ENCODE measurements at regions not wholly inside any gene's neighbourhood (a gene's known extent, or its start where the extent isn't known, plus 50 kb on each side); places are given as distances from the start of the nearest gene placed in this dataset.
"Not testable (repeated sequence)": the region's sequence is repeated elsewhere in the genome, so short reads cannot be mapped to it uniquely, and the experiment has no call there.

DNA sequence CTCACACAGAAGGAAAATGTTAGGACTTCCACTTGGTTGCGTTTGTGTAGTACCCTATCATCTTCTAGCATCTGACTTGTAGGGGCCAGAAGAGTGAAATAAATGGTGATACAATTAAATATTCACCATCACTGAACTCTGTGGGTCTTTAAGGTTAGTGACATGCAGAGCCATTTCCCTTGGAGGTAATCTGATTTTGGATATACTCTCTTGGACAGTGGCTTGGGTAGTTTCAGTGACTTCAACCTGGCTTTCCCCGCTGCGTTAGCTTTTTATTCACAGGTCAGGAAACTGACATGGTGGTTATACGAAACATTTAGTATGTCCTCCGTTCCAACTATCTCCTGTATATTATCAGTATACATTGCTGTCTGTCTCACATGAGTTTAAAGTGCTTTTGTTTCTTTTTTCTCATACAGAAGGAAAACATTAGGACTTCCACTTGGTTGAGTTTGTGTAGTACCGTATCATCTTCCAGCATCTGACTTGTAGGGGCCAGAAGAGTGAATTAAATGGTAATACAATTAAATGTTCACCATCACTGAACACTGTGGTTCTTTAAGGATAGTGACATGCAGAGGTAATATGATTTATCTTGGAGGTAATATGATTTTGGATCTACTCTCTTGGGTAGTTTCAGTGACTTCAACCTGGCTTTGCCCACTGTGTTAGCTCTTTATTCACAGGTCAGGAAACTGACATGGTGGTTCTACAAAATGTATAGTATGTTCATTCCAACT, 883.6 kb downstream of the TAF11L14 start:
- no peak for DNase-seq
- Mint-ChIP-seq H3K27ac (no peak overlapping the region), H3K4me3 (no peak overlapping the region), H3K27me3 (no peaks in the 10 kb centered on the region), H3K36me3 (no peaks in the 10 kb centered on the region), H3K4me1 (no peaks in the 10 kb centered on the region), H3K9me3 (peaks cover 5% of the 10 kb centered on the region)

DNA sequence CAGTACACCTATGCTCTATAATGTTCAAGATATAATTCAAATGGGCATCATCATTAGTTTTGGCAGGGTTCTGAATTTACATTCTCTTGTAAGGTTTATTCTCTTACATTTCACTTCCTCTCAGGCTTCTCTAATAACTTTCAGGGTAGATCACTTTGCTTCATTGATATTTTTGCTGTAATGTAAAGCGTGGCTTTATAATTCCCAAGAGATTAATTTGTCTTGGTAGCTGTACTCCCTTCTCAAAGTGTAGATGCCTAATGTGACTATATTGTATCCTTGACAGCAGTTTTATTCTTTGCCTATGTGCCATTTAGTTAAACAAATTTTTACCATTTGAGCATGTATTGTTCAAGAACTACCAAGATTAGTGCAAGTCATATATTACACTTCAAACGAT, 889.1 kb downstream of the TAF11L14 start:
- Mint-ChIP-seq H3K27ac (no peak overlapping the region), H3K27me3 (no peaks in the 10 kb centered on the region), H3K4me3 (no peak overlapping the region), H3K4me1 (no peaks in the 10 kb centered on the region), H3K9me3 (peaks cover 3% of the 10 kb centered on the region), H3K36me3 (no peaks in the 10 kb centered on the region)
- no peak for DNase-seq

DNA sequence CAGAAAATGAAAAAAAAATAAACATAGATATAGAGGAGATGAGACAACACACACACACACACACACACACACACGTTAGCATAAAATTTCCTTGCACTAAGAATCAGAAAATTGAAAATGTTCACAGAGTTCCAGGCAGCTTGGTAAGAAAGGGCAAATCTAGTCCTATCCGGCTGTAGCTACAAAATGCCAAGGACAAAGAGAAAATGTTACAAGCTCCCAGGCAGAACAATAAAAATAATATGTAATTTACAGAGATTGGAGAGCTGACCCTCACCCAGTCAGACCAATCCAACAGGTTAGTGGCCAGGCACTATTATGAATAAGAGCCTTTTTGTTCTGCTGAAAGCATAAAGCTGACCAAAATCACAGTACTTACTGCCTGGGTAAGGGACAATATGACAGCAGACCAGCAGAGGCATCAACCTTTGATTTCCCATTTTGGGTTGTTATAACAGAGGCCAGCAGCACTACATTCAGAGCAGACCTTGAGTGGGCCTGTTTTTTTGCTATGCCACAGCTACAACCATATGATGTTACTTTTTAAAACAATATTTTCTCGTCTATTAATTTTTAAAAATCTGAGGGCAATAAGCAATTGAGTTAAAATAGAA, 892.6 kb downstream of the TAF11L14 start:
- Mint-ChIP-seq H3K36me3 (no peaks in the 10 kb centered on the region), H3K4me3 (no peak overlapping the region), H3K4me1 (no peaks in the 10 kb centered on the region), H3K27me3 (no peaks in the 10 kb centered on the region), H3K27ac (no peak overlapping the region), H3K9me3 (no peaks in the 10 kb centered on the region)
- DNase-seq, result no peak

DNA sequence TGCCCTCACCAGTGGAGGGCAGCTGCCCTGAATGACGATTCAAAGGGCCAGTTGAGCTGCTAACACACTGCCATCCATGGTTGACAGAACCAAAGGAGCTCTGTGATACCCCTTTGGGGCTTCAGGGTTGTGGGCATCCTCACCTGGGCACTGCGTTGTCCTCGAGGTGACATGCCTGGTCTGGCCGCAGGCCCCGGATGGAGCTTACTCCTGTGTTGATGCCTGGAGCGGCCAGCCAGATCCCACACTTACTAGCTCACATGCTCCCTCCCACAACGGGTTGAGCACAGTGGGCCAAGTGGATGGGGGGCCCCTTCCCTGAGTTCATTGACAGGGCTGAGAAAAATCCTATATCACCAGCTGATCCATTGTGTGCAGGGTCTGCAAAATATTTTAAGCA, 898.9 kb downstream of the TAF11L14 start:
- H3K27ac Mint-ChIP-seq, result no peak overlapping the region
- no peak overlapping the region for H3K4me3 Mint-ChIP-seq
- no peaks in the 10 kb centered on the region for H3K27me3 Mint-ChIP-seq
- no peaks in the 10 kb centered on the region for H3K4me1 Mint-ChIP-seq
- DNase-seq, result no peak
- H3K36me3 Mint-ChIP-seq, result no peaks in the 10 kb centered on the region
- no peaks in the 10 kb centered on the region for H3K9me3 Mint-ChIP-seq

DNA sequence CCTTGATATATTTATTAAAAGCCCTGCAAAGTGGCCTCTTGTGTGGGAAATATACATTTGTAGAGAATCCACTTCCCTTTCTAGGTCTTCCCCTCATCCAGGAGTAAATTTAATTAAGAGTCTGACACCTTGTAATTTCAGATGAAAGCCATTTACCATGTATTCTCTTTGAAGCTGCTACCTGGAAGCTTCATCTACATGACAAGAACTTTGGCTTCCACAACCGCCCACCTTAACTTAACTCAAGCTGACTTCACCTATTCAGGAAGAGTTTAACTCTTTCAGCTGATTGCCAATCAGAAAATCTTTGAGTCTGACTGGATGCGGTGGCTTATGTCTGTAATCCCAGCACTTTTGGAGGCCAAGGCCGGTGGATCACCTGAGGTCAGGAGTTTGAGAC, 899.9 kb downstream of the TAF11L14 start:
- no peaks in the 10 kb centered on the region for H3K4me1 Mint-ChIP-seq
- H3K27ac Mint-ChIP-seq, result no peak overlapping the region
- H3K36me3 Mint-ChIP-seq, result no peaks in the 10 kb centered on the region
- no peak for DNase-seq
- no peaks in the 10 kb centered on the region for H3K9me3 Mint-ChIP-seq
- no peak overlapping the region for H3K4me3 Mint-ChIP-seq
- no peaks in the 10 kb centered on the region for H3K27me3 Mint-ChIP-seq

DNA sequence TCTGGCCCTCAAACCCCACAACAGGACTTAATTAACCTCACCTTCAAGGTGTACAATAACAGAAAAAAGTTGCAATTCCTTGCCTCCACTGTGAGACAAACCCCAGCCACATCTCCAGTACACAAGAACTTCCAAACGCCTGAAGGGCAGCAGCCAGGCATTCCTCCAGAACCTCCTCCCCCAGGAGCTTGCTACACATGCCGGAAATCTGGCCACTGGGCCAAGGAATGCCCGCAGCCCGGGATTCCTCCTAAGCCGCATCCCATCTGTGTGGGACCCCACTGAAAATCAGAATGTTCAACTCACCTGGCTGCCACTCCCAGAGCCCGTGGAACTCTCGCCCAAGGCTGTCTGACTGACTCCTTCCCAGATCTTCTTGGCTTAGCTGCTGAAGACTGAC, 901.5 kb downstream of the TAF11L14 start:
- not testable (repeated sequence) for H3K27me3 Mint-ChIP-seq, DNase-seq, H3K4me3 Mint-ChIP-seq

DNA sequence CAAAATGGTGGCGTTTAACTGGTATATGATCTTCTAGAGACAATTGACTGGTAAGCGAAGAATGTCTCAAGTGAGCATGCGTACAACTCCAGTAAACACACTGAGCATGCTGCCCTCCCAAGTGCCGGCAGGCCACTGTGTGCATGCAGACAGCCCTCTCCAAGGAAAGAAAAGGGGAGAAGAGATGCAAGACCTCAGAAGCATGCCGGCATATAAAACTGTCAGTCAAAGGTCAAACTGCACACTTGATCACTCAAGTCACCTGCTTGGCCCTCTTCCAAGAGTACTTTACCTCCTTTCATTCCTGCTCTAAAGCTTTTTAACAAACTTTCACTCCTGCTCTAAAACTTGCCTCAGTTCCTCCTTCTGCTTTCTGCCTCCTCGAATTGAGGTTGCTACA, 910.2 kb downstream of the TAF11L14 start:
- no peaks in the 10 kb centered on the region for H3K4me1 Mint-ChIP-seq
- H3K4me3 Mint-ChIP-seq, result no peak overlapping the region
- no peak for DNase-seq
- H3K36me3 Mint-ChIP-seq, result no peaks in the 10 kb centered on the region
- H3K27me3 Mint-ChIP-seq, result no peaks in the 10 kb centered on the region
- H3K27ac Mint-ChIP-seq, result no peak overlapping the region
- peaks cover 6% of the 10 kb centered on the region for H3K9me3 Mint-ChIP-seq

More for the DNA sequence above, 901.5 kb downstream of the TAF11L14 start:
- not testable (repeated sequence) for H3K27ac Mint-ChIP-seq, H3K4me1 Mint-ChIP-seq, H3K36me3 Mint-ChIP-seq, H3K9me3 Mint-ChIP-seq

DNA sequence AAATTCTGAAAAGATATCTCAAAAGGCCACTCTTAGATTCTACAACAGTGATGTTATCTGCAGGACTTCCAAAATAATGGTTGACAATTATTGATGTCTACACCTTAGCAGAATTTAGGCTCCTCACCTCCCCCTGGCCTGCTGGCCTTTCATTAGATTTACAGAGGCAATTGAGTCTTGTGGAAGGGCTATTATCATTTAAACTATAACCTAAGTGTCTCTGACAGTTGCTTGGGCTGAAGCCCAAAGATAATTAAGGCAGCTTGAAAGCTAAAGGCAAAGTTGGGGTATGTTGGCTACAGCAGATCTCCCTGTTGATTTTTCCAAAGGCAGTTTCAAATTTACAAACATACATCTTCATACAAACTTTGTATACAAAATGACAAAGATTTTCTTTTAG, 912.3 kb downstream of the TAF11L14 start:
- Mint-ChIP-seq H3K4me1 (no peaks in the 10 kb centered on the region), H3K36me3 (no peaks in the 10 kb centered on the region), H3K4me3 (no peak overlapping the region), H3K9me3 (peaks cover 6% of the 10 kb centered on the region), H3K27ac (no peak overlapping the region), H3K27me3 (no peaks in the 10 kb centered on the region)
- DNase-seq, result no peak

DNA sequence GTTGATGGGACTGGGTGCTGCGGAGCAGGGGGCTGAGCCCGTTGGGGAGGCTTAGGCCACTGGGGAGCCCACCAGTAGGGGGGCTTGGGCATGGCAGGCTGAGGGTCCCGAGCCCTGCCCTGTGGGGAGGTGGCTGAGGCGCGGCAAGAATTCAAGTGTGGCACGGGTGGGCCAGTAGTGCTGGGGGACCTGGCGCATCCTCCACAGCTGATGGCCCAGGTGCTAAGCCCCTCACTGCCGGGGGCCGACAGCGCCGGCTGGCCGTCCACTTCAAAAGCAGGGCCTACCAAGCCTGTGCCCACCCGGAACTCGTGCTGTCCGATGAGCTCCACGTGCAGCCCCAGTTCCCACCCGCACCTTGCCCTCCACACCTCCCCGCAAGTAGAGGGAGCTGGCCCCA, 917.5 kb downstream of the TAF11L14 start:
- H3K4me1 Mint-ChIP-seq, result no peaks in the 10 kb centered on the region

DNA sequence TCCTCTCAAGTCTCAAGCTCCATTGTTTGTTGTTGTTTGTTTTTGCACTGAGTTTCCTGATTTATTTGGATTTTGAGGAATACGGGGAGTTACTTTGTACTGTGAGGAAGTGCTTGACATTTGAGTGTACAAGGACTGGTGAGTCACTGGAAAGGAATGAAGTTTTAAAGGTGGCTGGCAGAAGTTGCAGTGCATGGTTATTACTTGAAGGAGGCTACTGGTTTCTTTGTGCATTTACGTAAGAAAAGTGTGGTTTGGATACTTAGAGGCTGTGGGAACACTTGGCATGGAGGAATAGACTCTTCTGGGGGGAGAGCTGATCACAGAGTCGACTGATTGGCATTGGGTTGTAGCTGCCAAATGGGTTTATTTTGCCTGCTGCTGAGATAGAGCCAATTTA, 919.0 kb downstream of the TAF11L14 start:
- H3K4me3 Mint-ChIP-seq, result no peak overlapping the region
- no peak for DNase-seq
- no peaks in the 10 kb centered on the region for H3K4me1 Mint-ChIP-seq
- H3K27ac Mint-ChIP-seq, result no peak overlapping the region
- H3K27me3 Mint-ChIP-seq, result no peaks in the 10 kb centered on the region
- H3K9me3 Mint-ChIP-seq, result peaks cover 2% of the 10 kb centered on the region
- H3K36me3 Mint-ChIP-seq, result no peaks in the 10 kb centered on the region

More for the DNA sequence above, 917.5 kb downstream of the TAF11L14 start:
- no peak overlapping the region for H3K27ac Mint-ChIP-seq
- no peaks in the 10 kb centered on the region for H3K27me3 Mint-ChIP-seq
- no peak overlapping the region for H3K4me3 Mint-ChIP-seq
- DNase-seq, result no peak
- H3K36me3 Mint-ChIP-seq, result no peaks in the 10 kb centered on the region
- H3K9me3 Mint-ChIP-seq, result peaks cover 5% of the 10 kb centered on the region

DNA sequence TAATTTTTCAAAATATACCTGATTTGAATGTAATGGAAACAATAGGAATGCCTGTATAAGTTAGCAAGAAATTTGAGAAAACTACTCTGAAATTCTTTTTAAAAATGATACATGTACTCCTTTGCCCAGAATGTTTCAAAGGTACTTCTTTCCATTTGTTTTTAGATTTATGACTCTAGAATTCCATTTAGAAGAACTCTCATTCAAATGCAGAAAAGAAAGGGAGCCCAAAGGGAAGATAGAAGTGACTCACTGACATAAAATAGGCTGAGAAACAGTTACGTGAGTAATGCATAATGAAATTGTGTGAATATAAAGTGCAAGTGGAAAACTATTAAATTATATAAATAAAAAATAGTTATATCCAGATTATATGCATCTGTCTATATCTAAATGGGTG, 926.3 kb downstream of the TAF11L14 start:
- no peaks in the 10 kb centered on the region for H3K36me3 Mint-ChIP-seq
- H3K4me3 Mint-ChIP-seq, result no peak overlapping the region
- H3K27ac Mint-ChIP-seq, result no peak overlapping the region
- no peak for DNase-seq
- H3K9me3 Mint-ChIP-seq, result no peaks in the 10 kb centered on the region
- no peaks in the 10 kb centered on the region for H3K27me3 Mint-ChIP-seq
- no peaks in the 10 kb centered on the region for H3K4me1 Mint-ChIP-seq

DNA sequence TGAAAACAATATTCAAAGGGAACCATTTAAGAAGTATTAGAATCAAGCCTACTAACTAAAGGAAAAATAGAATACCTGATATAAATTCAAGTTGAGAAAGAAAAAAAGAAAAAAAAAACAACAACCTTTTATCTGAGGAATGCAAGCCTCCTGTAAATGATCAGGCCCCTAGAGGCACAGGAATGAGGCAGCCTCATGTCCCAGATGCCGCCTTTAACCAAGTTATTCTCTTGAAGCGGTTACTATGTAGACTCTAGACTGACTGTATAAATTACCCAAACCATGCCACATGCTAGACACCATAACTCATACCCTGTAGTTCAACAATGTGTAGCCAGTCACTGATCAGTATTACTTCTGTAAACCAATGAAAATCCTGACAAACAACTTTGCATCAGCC, 929.6 kb downstream of the TAF11L14 start:
- DNase-seq, result no peak
- H3K27me3 Mint-ChIP-seq, result no peaks in the 10 kb centered on the region
- H3K27ac Mint-ChIP-seq, result no peak overlapping the region
- no peak overlapping the region for H3K4me3 Mint-ChIP-seq
- peaks cover 6% of the 10 kb centered on the region for H3K9me3 Mint-ChIP-seq
- no peaks in the 10 kb centered on the region for H3K4me1 Mint-ChIP-seq
- no peaks in the 10 kb centered on the region for H3K36me3 Mint-ChIP-seq

DNA sequence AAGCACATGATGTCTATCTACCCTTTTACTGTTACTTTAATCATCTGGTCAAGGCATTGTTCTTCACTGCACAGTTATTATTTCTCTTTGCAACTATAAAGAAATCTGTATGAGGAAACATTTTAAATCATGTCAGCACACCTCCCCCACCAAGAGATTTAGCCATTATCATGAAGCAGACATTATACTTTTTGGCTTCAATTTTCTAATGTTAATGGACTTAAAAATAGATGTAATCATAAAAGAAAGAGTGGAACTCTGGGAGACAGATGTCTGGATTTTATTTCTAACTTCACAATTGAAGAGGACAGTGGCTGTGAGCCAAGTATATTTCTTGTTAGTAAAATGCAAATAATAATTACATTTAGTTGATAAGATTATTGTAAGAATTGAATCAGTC, 932.4 kb downstream of the TAF11L14 start:
- peaks cover 9% of the 10 kb centered on the region for H3K9me3 Mint-ChIP-seq
- H3K27me3 Mint-ChIP-seq, result no peaks in the 10 kb centered on the region
- no peak overlapping the region for H3K27ac Mint-ChIP-seq
- no peak for DNase-seq
- H3K36me3 Mint-ChIP-seq, result no peaks in the 10 kb centered on the region
- H3K4me3 Mint-ChIP-seq, result no peak overlapping the region
- H3K4me1 Mint-ChIP-seq, result no peaks in the 10 kb centered on the region

DNA sequence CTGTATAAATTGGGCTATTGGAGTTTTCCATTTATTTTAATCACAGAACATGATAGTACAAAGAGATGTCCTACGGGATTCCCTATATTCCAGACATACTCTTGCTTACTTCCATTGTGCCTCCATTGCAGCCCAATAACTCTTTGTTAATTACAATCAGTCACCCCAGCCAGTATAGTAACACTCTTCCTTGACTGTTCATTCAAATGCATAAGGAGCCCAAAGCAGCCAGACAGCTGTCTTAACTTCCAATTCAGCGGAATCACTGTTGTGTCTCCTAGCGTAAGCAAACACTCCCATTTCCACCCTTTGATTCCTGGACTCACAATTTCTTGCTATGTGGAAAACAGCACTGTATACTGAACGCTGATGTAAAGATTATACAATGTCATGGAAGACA, 942.3 kb downstream of the TAF11L14 start:
- no peak for DNase-seq
- no peaks in the 10 kb centered on the region for H3K9me3 Mint-ChIP-seq
- H3K27ac Mint-ChIP-seq, result no peak overlapping the region
- H3K4me1 Mint-ChIP-seq, result no peaks in the 10 kb centered on the region
- H3K36me3 Mint-ChIP-seq, result no peaks in the 10 kb centered on the region
- no peak overlapping the region for H3K4me3 Mint-ChIP-seq
- H3K27me3 Mint-ChIP-seq, result no peaks in the 10 kb centered on the region

DNA sequence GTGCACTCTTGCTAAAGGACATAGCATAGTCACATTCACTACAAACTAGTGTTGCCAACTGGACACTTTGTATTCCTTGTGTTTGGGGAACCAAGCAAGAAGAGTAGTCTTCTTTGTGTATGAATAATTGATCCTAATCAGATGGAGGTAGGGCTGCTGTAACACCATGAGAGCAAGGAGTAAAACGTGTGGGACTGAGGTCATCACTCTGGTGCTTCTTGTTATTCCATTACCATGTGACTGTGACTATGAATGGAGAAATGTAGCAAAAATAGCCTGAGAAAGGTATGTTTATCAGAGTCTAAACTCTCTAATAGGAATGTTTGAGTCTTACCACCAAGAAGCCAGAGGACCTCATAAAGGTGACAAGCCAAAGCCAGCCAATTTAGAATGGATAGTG, 966.9 kb downstream of the TAF11L14 start:
- H3K36me3 Mint-ChIP-seq, result no peaks in the 10 kb centered on the region
- H3K4me3 Mint-ChIP-seq, result no peak overlapping the region
- no peaks in the 10 kb centered on the region for H3K4me1 Mint-ChIP-seq
- no peak for DNase-seq
- no peak overlapping the region for H3K27ac Mint-ChIP-seq
- no peaks in the 10 kb centered on the region for H3K9me3 Mint-ChIP-seq
- no peaks in the 10 kb centered on the region for H3K27me3 Mint-ChIP-seq

DNA sequence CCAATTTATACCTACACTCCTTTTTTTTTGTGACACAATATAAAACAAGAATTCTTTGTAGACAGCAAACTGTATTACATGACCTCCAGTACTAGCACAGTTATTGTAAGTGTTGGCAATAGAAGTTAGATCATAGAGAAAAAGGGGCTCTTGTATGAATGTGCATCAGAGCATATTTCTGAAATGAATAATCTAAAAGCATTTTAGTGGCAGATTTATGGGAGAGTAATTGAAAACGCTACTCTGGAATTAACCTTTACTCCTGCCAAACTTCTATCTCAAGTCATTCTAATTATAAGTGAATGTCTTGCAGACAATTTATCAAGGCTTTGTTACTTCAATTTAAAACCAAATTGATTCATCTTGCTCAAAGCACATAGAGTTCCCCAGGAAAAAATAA, 968.1 kb downstream of the TAF11L14 start:
- Mint-ChIP-seq H3K4me1 (no peaks in the 10 kb centered on the region), H3K9me3 (no peaks in the 10 kb centered on the region), H3K4me3 (no peak overlapping the region), H3K36me3 (no peaks in the 10 kb centered on the region), H3K27me3 (no peaks in the 10 kb centered on the region), H3K27ac (no peak overlapping the region)
- no peak for DNase-seq

Measured in activated naive CD8-positive, alpha-beta T cell treated with anti-CD3 and anti-CD28 coated beads for 36 hours (primary cell).